SJSA1 (cell line): ENCODE measurements at regions not wholly inside any gene's neighbourhood (a gene's known extent, or its start where the extent isn't known, plus 50 kb on each side); places are given as distances from the start of the nearest gene placed in this dataset.
A peak's percentile ranks its signal among the peaks of the same experiment; 100 is the strongest.

Experiments
- DNase-seq, 2 experiments: peaks; one replicate each; pipeline ENCODE4 v3.0.0-alpha.2; 2015 to 2020; ENCODE audit warnings: low spot score in 2 of 2, low read depth in 1 of 2
- H3K27ac ChIP-seq: fragments of 250-450 bp; sonication (Bioruptor Pico); 2 replicates; pipeline ENCODE4 v1.5.1; 2020; ENCODE audit warnings: mild to moderate bottlenecking, moderate library complexity
- H3K27me3 ChIP-seq: fragments of 250-450 bp; sonication (Bioruptor Pico); replicated peaks from 2 replicates; pipeline ENCODE4 v1.5.1; 2020; ENCODE audit warnings: mild to moderate bottlenecking, moderate library complexity
- H3K36me3 ChIP-seq: fragments of 250-450 bp; sonication (Bioruptor Pico); 2 replicates; pipeline ENCODE4 v1.5.1; 2020; ENCODE audit warnings: mild to moderate bottlenecking
- H3K4me1 ChIP-seq: fragments of 250-450 bp; sonication (Bioruptor Pico); replicated peaks from 2 replicates; pipeline ENCODE4 v1.6.1; 2021; ENCODE audit warnings: mild to moderate bottlenecking
- H3K4me3 ChIP-seq: fragments of 250-450 bp; sonication (Bioruptor Pico); 2 replicates; pipeline ENCODE4 v1.5.1; 2020; ENCODE audit warnings: mild to moderate bottlenecking
- H3K9me3 ChIP-seq: fragments of 250-450 bp; sonication (Bioruptor Pico); replicated peaks from 2 replicates; pipeline ENCODE4 v1.5.1; 2020; ENCODE audit warnings: mild to moderate bottlenecking

- DNase-seq = no peak
- no peak overlapping the region for H3K4me3 ChIP-seq
- H3K36me3 ChIP-seq = no peaks in the 10 kb centered on the region
- no peaks in the 10 kb centered on the region for H3K9me3 ChIP-seq
- H3K27me3 ChIP-seq = no peaks in the 10 kb centered on the region
- 0 out of 2 replicates have a peak, but pooled peaks cover 4% of the 10 kb centered on the region for H3K4me1 ChIP-seq
- no peak overlapping the region for H3K27ac ChIP-seq
Observed at GRCh38 chr1:60149251-60149650, 75.7 kb upstream of the C1orf87 start.

- H3K36me3 ChIP-seq = no peaks in the 10 kb centered on the region
- DNase-seq = no peak
- H3K4me3 ChIP-seq = no peak overlapping the region
- no peaks in the 10 kb centered on the region for H3K27me3 ChIP-seq
- H3K9me3 ChIP-seq = no peaks in the 10 kb centered on the region
- H3K4me1 ChIP-seq = 0 out of 2 replicates have a peak, but pooled peaks cover 4% of the 10 kb centered on the region
- H3K27ac ChIP-seq = no peak overlapping the region
Observed at GRCh38 chr1:60146884-60147283, 73.3 kb upstream of the C1orf87 start.

- no peak for DNase-seq
- 0 out of 2 replicates have a peak, but pooled peaks cover 4% of the 10 kb centered on the region for H3K4me1 ChIP-seq
- no peaks in the 10 kb centered on the region for H3K27me3 ChIP-seq
- no peaks in the 10 kb centered on the region for H3K9me3 ChIP-seq
- H3K4me3 ChIP-seq = no peak overlapping the region
- no peaks in the 10 kb centered on the region for H3K36me3 ChIP-seq
- no peak overlapping the region for H3K27ac ChIP-seq
Observed at GRCh38 chr1:60145771-60146170, 72.2 kb upstream of the C1orf87 start.

DNA sequence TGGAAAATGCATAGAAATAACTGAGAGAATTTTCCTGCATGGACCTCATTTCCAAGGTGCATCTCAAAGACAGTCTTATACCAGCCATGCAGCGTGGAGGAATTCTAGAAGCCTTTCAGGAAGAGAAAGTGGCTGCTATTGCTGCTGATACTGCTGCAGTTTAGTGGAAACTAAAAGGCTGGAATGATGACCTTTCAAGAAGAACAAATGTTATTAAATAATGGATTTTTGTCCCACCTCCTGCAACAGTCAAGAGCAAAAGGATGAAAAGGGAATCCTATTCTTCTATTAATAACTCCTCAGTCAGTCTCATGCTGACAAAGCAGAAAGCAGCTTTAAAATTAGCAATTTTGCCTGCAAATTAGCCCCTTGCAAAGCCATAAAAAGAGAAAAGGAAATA lies 68.2 kb upstream of the C1orf87 start:
- Histone ChIP-seq H3K27me3 (no peaks in the 10 kb centered on the region), H3K9me3 (no peaks in the 10 kb centered on the region), H3K4me1 (0 out of 2 replicates have a peak, but pooled peaks cover 4% of the 10 kb centered on the region), H3K4me3 (no peak overlapping the region), H3K36me3 (no peaks in the 10 kb centered on the region), H3K27ac (no peak overlapping the region)
- DNase-seq = no peak

GRCh38 chr1:60141276-60141675 lies 67.7 kb upstream of the C1orf87 start:
- Histone ChIP-seq H3K27me3 (no peaks in the 10 kb centered on the region), H3K9me3 (no peaks in the 10 kb centered on the region), H3K27ac (no peak overlapping the region), H3K4me1 (0 out of 2 replicates have a peak, but pooled peaks cover 4% of the 10 kb centered on the region), H3K36me3 (no peaks in the 10 kb centered on the region), H3K4me3 (no peak overlapping the region)
- no peak for DNase-seq

DNA sequence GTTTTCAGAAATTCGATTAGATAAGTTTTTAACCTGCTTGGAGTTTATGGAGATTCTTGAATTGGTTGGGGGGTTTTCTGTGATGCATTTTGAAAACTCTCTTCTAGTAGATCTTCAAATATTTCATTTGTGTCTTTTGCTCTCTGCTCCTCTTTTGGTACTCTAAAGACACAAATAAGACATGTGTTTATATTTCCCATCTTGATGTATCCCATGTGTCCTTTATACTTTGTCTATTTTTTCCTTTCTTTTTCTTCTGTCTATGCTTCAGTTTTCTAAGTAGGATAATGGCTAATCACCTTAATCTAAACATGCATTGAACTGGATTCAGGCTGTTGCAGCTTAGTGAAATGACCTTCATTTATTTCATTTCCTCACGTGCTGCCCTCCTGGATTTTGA lies 63.8 kb upstream of the C1orf87 start:
- Histone ChIP-seq H3K27ac (no peak overlapping the region), H3K4me3 (no peak overlapping the region), H3K4me1 (peaks cover 23% of the 10 kb centered on the region), H3K27me3 (no peaks in the 10 kb centered on the region), H3K36me3 (no peaks in the 10 kb centered on the region), H3K9me3 (no peaks in the 10 kb centered on the region)
- no peak for DNase-seq

DNA sequence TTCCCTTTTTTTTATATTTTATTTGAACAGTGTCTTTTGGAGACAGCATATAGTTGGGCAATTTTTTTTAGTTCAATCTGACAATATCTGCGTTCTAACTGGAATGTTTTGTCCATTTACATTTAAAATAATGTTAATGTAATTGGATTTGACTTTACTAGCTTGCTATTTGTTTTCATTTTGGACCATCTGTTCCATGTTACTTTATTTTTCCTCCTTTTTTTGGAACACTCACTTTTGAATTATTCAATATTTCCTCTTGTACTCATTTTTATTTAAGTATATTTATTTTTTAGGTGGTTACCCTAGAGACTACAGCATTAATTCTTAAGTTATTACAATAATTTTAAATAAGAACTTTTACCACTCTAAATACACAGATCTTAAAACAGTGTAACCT lies 62.8 kb upstream of the C1orf87 start:
- Histone ChIP-seq H3K4me1 (peaks cover 27% of the 10 kb centered on the region), H3K4me3 (no peak overlapping the region), H3K27ac (no peak overlapping the region), H3K9me3 (no peaks in the 10 kb centered on the region), H3K27me3 (no peaks in the 10 kb centered on the region), H3K36me3 (no peaks in the 10 kb centered on the region)
- DNase-seq = no peak

DNA sequence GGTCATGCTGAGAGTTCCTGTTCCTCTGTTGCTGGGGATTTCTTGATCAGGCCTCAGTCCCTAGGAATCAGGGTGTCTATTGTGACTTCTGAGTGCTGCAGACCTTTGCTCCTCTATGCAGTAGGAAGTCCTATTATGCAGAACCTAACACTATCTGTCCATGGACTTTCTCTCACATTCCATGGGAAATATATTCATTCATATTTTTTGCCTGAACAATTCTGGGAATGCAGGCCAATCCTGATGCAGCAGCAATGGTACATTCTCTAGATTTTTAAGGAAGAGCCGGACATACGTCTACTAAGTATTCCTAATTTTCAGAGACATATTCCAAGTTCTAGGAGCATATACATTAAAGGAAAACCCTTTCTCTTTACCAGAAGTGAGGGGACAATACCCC lies 61.1 kb upstream of the C1orf87 start:
- Histone ChIP-seq H3K4me1 (peaks cover 40% of the 10 kb centered on the region), H3K27me3 (no peaks in the 10 kb centered on the region), H3K27ac (no peak overlapping the region), H3K4me3 (no peak overlapping the region), H3K36me3 (no peaks in the 10 kb centered on the region), H3K9me3 (no peaks in the 10 kb centered on the region)
- DNase-seq = no peak

DNA sequence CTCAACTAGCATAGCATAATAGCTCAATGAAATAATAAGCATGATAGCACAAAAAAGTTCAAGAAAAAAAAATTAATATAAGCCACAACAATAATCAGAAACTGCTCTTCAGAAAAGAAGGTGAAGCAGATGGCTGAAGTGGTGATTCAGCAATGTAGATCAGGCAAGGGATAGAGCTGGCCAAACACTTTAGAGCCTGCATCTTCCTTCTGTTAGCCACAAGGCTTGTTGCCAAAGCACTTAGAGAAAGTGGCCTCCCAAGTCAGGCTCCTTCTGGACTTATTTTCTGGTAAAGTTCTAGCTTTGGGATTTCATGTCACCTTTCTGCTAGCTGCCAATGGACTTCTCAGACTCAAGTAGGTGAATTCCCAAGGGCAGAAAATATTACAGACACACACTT lies 60.3 kb upstream of the C1orf87 start:
- H3K27ac ChIP-seq = peak overlapping the region; percentile 81
- no peak overlapping the region for H3K4me3 ChIP-seq
- no peaks in the 10 kb centered on the region for H3K9me3 ChIP-seq
- H3K4me1 ChIP-seq = peaks cover 49% of the 10 kb centered on the region
- DNase-seq = peak; percentile 41 to 42
- H3K36me3 ChIP-seq = no peaks in the 10 kb centered on the region
- no peaks in the 10 kb centered on the region for H3K27me3 ChIP-seq

DNA sequence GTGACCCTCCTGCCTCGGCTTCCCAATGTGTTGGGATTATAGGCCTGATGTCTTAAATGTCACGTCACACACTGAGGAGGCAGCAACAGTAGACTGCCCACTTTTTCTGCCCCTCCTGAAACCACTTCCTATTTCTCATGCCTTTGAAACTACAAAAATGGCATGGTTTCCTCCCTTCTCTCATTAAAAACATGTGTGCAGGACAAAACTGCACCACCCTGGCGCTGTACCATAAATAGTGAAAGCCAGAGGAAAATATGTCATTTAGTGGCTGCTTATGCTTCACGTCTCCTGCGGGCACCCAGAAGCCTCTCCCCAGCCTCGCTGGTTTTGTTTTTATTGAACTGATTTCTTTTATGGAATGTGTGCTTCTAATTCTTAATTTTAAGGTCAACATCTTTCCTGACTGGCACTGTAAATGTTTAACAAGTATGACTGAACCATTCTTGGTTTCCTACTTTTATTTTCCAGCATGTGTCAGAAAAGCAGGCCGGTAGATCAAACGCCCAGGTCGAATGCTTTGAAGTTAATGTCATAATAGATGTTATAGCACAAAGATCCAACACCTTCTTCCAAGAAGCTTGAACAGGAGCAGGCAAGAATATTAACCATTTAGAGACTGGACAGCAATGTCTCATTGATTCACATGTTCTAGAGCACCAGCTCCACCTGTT lies 59.6 kb upstream of the C1orf87 start:
- no peaks in the 10 kb centered on the region for H3K36me3 ChIP-seq
- no peaks in the 10 kb centered on the region for H3K27me3 ChIP-seq
- H3K9me3 ChIP-seq = no peaks in the 10 kb centered on the region
- peak overlapping the region; percentile 81 for H3K27ac ChIP-seq
- H3K4me3 ChIP-seq = no peak overlapping the region
- peak; percentile 83 to 98 for DNase-seq
- peaks cover 50% of the 10 kb centered on the region for H3K4me1 ChIP-seq

- H3K36me3 ChIP-seq = no peaks in the 10 kb centered on the region
- peak overlapping the region; percentile 81 for H3K27ac ChIP-seq
- H3K9me3 ChIP-seq = no peaks in the 10 kb centered on the region
- DNase-seq = no peak
- H3K27me3 ChIP-seq = no peaks in the 10 kb centered on the region
- no peak overlapping the region for H3K4me3 ChIP-seq
- peaks cover 50% of the 10 kb centered on the region for H3K4me1 ChIP-seq
Observed at GRCh38 chr1:60132108-60132507, 58.5 kb upstream of the C1orf87 start.

- Histone ChIP-seq H3K27me3 (no peaks in the 10 kb centered on the region), H3K27ac (no peak overlapping the region), H3K4me1 (peaks cover 50% of the 10 kb centered on the region), H3K9me3 (no peaks in the 10 kb centered on the region), H3K36me3 (no peaks in the 10 kb centered on the region), H3K4me3 (no peak overlapping the region)
- DNase-seq = no peak
Observed at GRCh38 chr1:60130703-60131102, 57.1 kb upstream of the C1orf87 start.

GRCh38 chr1:60129911-60130310 lies 56.3 kb upstream of the C1orf87 start:
- no peak overlapping the region for H3K4me3 ChIP-seq
- DNase-seq = no peak
- no peaks in the 10 kb centered on the region for H3K9me3 ChIP-seq
- peaks cover 49% of the 10 kb centered on the region for H3K4me1 ChIP-seq
- 0 out of 2 replicates have a peak overlapping the region, but pooled peaks have one; percentile 14 for H3K27ac ChIP-seq
- no peaks in the 10 kb centered on the region for H3K27me3 ChIP-seq
- H3K36me3 ChIP-seq = no peaks in the 10 kb centered on the region

DNA sequence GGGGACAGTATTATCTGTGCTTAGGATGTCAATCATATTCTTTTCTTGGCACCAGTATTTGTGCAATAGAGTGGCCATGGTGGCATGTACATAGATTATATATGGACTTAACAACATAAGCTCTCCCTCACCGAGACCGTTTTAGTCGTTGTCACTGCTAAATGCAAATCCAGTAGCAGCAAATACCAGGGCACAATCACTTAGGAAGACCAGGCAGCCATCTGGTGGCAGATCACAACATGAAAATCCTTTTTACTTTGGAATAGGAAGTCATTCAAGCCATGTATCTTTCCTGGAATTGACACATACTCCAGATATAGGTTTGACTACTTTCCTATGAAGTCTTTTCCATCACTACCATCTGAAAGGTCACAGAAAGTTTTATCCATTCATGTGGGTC lies 53.2 kb upstream of the C1orf87 start:
- no peak overlapping the region for H3K27ac ChIP-seq
- H3K9me3 ChIP-seq = no peaks in the 10 kb centered on the region
- DNase-seq = no peak
- H3K4me3 ChIP-seq = no peak overlapping the region
- H3K4me1 ChIP-seq = peaks cover 23% of the 10 kb centered on the region
- no peaks in the 10 kb centered on the region for H3K36me3 ChIP-seq
- H3K27me3 ChIP-seq = no peaks in the 10 kb centered on the region
